ENCODE measurements at regions not wholly inside any gene's neighbourhood (a gene's known extent, or its start where the extent isn't known, plus 50 kb on each side); places are given as distances from the start of the nearest gene placed in this dataset.

GRCh38 chr22:26825960-26826935, 168.9 kb downstream of the MIAT start:
- dilution Hi-C loops (cut with MboI; ENCODE audit: extremely low pct_ligation_motif_present, low sequenced_read_pairs): no loop called here
- Histone ChIP-seq H3K36me3 (ENCODE audit: control insufficient read depth in 2 of 2, extremely low read depth in 1 of 2, insufficient read depth in 2 of 2, low read length in 2 of 2) (no peaks in the 10 kb centered on the region), H3K27me3 (ENCODE audit: control insufficient read depth, extremely low read depth, insufficient read depth, low read length) (no peaks in the 10 kb centered on the region), H3K4me2 (ENCODE audit: control insufficient read depth, extremely low read depth, insufficient read depth, low read depth, low read length) (no peak overlapping the region), H4K20me1 (ENCODE audit: control insufficient read depth, extremely low read depth, insufficient read depth, low read length) (no peaks in the 10 kb centered on the region), H3K9ac (ENCODE audit: control insufficient read depth, extremely low read depth, insufficient read depth, low read length) (no peak overlapping the region), H3K79me2 (ENCODE audit: control insufficient read depth, insufficient read depth, low read length) (no peaks in the 10 kb centered on the region), H2AFZ (ENCODE audit: control insufficient read depth, low read length) (no peak overlapping the region), H3K9me3 (ENCODE audit: control insufficient read depth, low read depth, low read length) (no peaks in the 10 kb centered on the region), H3K4me1 (ENCODE audit: control insufficient read depth, extremely low read depth, insufficient read depth, low read length) (no peaks in the 10 kb centered on the region), H3K9me1 (ENCODE audit: control insufficient read depth, extremely low read depth, insufficient read depth, low read length) (no peaks in the 10 kb centered on the region), H3K4me3 (ENCODE audit: control insufficient read depth in 2 of 3, extremely low read depth in 1 of 3, insufficient read depth in 2 of 3, low read depth in 1 of 3, low read length in 3 of 3) (no peak overlapping the region), H3K27ac (ENCODE audit: control insufficient read depth, insufficient read depth, low read length) (no peak overlapping the region)
- TF ChIP-seq EZH2 (IDR thresholded peaks at IDR 0.05; ENCODE audit: low read length) (no peak), CTCF (optimal IDR thresholded peaks at IDR 0.05 in 1 of 3, IDR thresholded peaks at IDR 0.05 in 1 of 3, conservative IDR thresholded peaks at IDR 0.05 in 1 of 3; ENCODE audit: extremely low read depth in 1 of 3, insufficient read depth in 2 of 3, low read length in 3 of 3) (no peak)
- no peak for DNase-seq (ENCODE audit: low read depth, low spot score)
- no peak for FAIRE-seq

GRCh38 chr22:26827611-26828010, 170.2 kb downstream of the MIAT start:
- H3K79me2 ChIP-seq (ENCODE audit: control insufficient read depth, insufficient read depth, low read length): no peaks in the 10 kb centered on the region
- no peaks in the 10 kb centered on the region for H3K36me3 ChIP-seq (ENCODE audit: control insufficient read depth in 2 of 2, extremely low read depth in 1 of 2, insufficient read depth in 2 of 2, low read length in 2 of 2)
- H3K27me3 ChIP-seq (ENCODE audit: control insufficient read depth, extremely low read depth, insufficient read depth, low read length): no peaks in the 10 kb centered on the region
- H4K20me1 ChIP-seq (ENCODE audit: control insufficient read depth, extremely low read depth, insufficient read depth, low read length): no peaks in the 10 kb centered on the region
- DNase-seq (ENCODE audit: low read depth, low spot score) (no peak), FAIRE-seq (no peak)
- no peak overlapping the region for H3K9ac ChIP-seq (ENCODE audit: control insufficient read depth, extremely low read depth, insufficient read depth, low read length)
- no peak overlapping the region for H3K4me2 ChIP-seq (ENCODE audit: control insufficient read depth, extremely low read depth, insufficient read depth, low read depth, low read length)
- dilution Hi-C loops (cut with MboI; ENCODE audit: extremely low pct_ligation_motif_present, low sequenced_read_pairs): no loop called here
- H3K9me1 ChIP-seq (ENCODE audit: control insufficient read depth, extremely low read depth, insufficient read depth, low read length): no peaks in the 10 kb centered on the region
- no peak overlapping the region for H3K27ac ChIP-seq (ENCODE audit: control insufficient read depth, insufficient read depth, low read length)
- no peak overlapping the region for H2AFZ ChIP-seq (ENCODE audit: control insufficient read depth, low read length)
- no peaks in the 10 kb centered on the region for H3K4me1 ChIP-seq (ENCODE audit: control insufficient read depth, extremely low read depth, insufficient read depth, low read length)
- no peaks in the 10 kb centered on the region for H3K9me3 ChIP-seq (ENCODE audit: control insufficient read depth, low read depth, low read length)
- TF ChIP-seq EZH2 (IDR thresholded peaks at IDR 0.05; ENCODE audit: low read length) (no peak), CTCF (optimal IDR thresholded peaks at IDR 0.05 in 1 of 3, IDR thresholded peaks at IDR 0.05 in 1 of 3, conservative IDR thresholded peaks at IDR 0.05 in 1 of 3; ENCODE audit: extremely low read depth in 1 of 3, insufficient read depth in 2 of 3, low read length in 3 of 3) (no peak)
- H3K4me3 ChIP-seq (ENCODE audit: control insufficient read depth in 2 of 3, extremely low read depth in 1 of 3, insufficient read depth in 2 of 3, low read depth in 1 of 3, low read length in 3 of 3): no peak overlapping the region

Data from keratinocyte (primary cell).